ENCODE measurements at regions not wholly inside any gene's neighbourhood (a gene's known extent, or its start where the extent isn't known, plus 50 kb on each side); places are given as distances from the start of the nearest gene placed in this dataset.

GRCh38 chr13:109933476-109933875 is 147.1 kb upstream of the IRS2 start:
- DNase-seq = no peak
- no peak overlapping the region for H3K4me3 ChIP-seq
- no peak overlapping the region for H3K27ac ChIP-seq (ENCODE audit: low read depth in 1 of 2, low read length in 1 of 2)
- 78 to 83% methylated on average over 7 of the region's 7 CpGs for WGBS, 2 donors
- H3K4me1 ChIP-seq (ENCODE audit: control insufficient read depth in 5 of 5, insufficient read depth in 5 of 5, low read length in 5 of 5) = no peaks in the 10 kb centered on the region
- H3K9ac ChIP-seq (ENCODE audit: insufficient read depth in 1 of 2, low read length in 2 of 2) = no peak overlapping the region
- peaks cover 0 to 4% (median 1%) of the 10 kb centered on the region in 4 donors for H3K9me3 ChIP-seq (ENCODE audit: control insufficient read depth in 4 of 4, insufficient read depth in 3 of 4, low read length in 3 of 4)
- peaks cover 0 to 2% (median 0%) of the 10 kb centered on the region in 3 donors for H3K27me3 ChIP-seq (ENCODE audit: control insufficient read depth in 3 of 3, insufficient read depth in 3 of 3, low read length in 2 of 3)
- no peaks in the 10 kb centered on the region for H3K36me3 ChIP-seq (ENCODE audit: control insufficient read depth in 4 of 4, insufficient read depth in 4 of 4, low read length in 4 of 4)
- no peak for TF ChIP-seq CTCF (IDR thresholded peaks at IDR 0.05; ENCODE audit: control extremely low read depth, extremely low read depth)
- no peak for ATAC-seq (ENCODE audit: insufficient read depth, low FRiP score)

- TF ChIP-seq CTCF (IDR thresholded peaks at IDR 0.05; ENCODE audit: control extremely low read depth, extremely low read depth) = no peak
- no peaks in the 10 kb centered on the region for H3K36me3 ChIP-seq (ENCODE audit: control insufficient read depth in 4 of 4, insufficient read depth in 4 of 4, low read length in 4 of 4)
- H3K9me3 ChIP-seq (ENCODE audit: control insufficient read depth in 4 of 4, insufficient read depth in 3 of 4, low read length in 3 of 4) = no peaks in the 10 kb centered on the region
- no peak overlapping the region for H3K27ac ChIP-seq (ENCODE audit: low read depth in 1 of 2, low read length in 1 of 2)
- no peak for ATAC-seq (ENCODE audit: insufficient read depth, low FRiP score)
- peaks cover 0 to 5% (median 0%) of the 10 kb centered on the region in 3 donors for H3K27me3 ChIP-seq (ENCODE audit: control insufficient read depth in 3 of 3, insufficient read depth in 3 of 3, low read length in 2 of 3)
- H3K4me1 ChIP-seq (ENCODE audit: control insufficient read depth in 5 of 5, insufficient read depth in 5 of 5, low read length in 5 of 5) = no peaks in the 10 kb centered on the region
- 62 to 81% methylated on average over 1 of the region's 1 CpG for WGBS, 2 donors
- no peak for DNase-seq
- H3K4me3 ChIP-seq = no peak overlapping the region
- H3K9ac ChIP-seq (ENCODE audit: insufficient read depth in 1 of 2, low read length in 2 of 2) = no peak overlapping the region
Measured at GRCh38 chr13:109924376-109924775, 138.0 kb upstream of the IRS2 start.

- ATAC-seq (ENCODE audit: insufficient read depth, low FRiP score) (no peak), DNase-seq (no peak)
- no peak overlapping the region for H3K4me3 ChIP-seq
- TF ChIP-seq CTCF (IDR thresholded peaks at IDR 0.05; ENCODE audit: control extremely low read depth, extremely low read depth) = no peak
- no peak overlapping the region for H3K27ac ChIP-seq (ENCODE audit: low read depth in 1 of 2, low read length in 1 of 2)
- WGBS, 2 donors = 74 to 78% methylated on average over 2 of the region's 2 CpGs
- peaks cover 0 to 2% (median 0%) of the 10 kb centered on the region in 3 donors for H3K27me3 ChIP-seq (ENCODE audit: control insufficient read depth in 3 of 3, insufficient read depth in 3 of 3, low read length in 2 of 3)
- peaks cover 0 to 2% (median 0%) of the 10 kb centered on the region in 4 donors for H3K9me3 ChIP-seq (ENCODE audit: control insufficient read depth in 4 of 4, insufficient read depth in 3 of 4, low read length in 3 of 4)
- H3K36me3 ChIP-seq (ENCODE audit: control insufficient read depth in 4 of 4, insufficient read depth in 4 of 4, low read length in 4 of 4) = no peaks in the 10 kb centered on the region
- no peaks in the 10 kb centered on the region for H3K4me1 ChIP-seq (ENCODE audit: control insufficient read depth in 5 of 5, insufficient read depth in 5 of 5, low read length in 5 of 5)
- no peak overlapping the region for H3K9ac ChIP-seq (ENCODE audit: insufficient read depth in 1 of 2, low read length in 2 of 2)
Measured at GRCh38 chr13:109922518-109922917, 136.1 kb upstream of the IRS2 start.

- Histone ChIP-seq H3K9me3 (ENCODE audit: control insufficient read depth in 4 of 4, insufficient read depth in 3 of 4, low read length in 3 of 4) (peaks cover 0 to 2% (median 0%) of the 10 kb centered on the region in 4 donors), H3K4me1 (ENCODE audit: control insufficient read depth in 5 of 5, insufficient read depth in 5 of 5, low read length in 5 of 5) (no peaks in the 10 kb centered on the region), H3K4me3 (no peak overlapping the region), H3K27ac (ENCODE audit: low read depth in 1 of 2, low read length in 1 of 2) (no peak overlapping the region), H3K36me3 (ENCODE audit: control insufficient read depth in 4 of 4, insufficient read depth in 4 of 4, low read length in 4 of 4) (no peaks in the 10 kb centered on the region), H3K9ac (ENCODE audit: insufficient read depth in 1 of 2, low read length in 2 of 2) (no peak overlapping the region), H3K27me3 (ENCODE audit: control insufficient read depth in 3 of 3, insufficient read depth in 3 of 3, low read length in 2 of 3) (peaks cover 0 to 6% (median 2%) of the 10 kb centered on the region in 3 donors)
- ATAC-seq (ENCODE audit: insufficient read depth, low FRiP score) (no peak), DNase-seq (no peak)
- WGBS, 2 donors = 85 to 90% methylated on average over 4 of the region's 4 CpGs
- no peak for TF ChIP-seq CTCF (IDR thresholded peaks at IDR 0.05; ENCODE audit: control extremely low read depth, extremely low read depth)
Measured at GRCh38 chr13:109919715-109920375, 133.5 kb upstream of the IRS2 start.
